Caco-2 (cell line): ENCODE measurements at regions not wholly inside any gene's neighbourhood (a gene's known extent, or its start where the extent isn't known, plus 50 kb on each side); places are given as distances from the start of the nearest gene placed in this dataset.

Experiments used
- BruUV-seq: library from RNA; stranded (reverse); fragments of 400-500 nt; replicated peaks from 2 replicates; lab custom pipeline; 2021; lab: Mats Ljungman, UMichigan
- CTCF ChIA-PET: fragments of 300-600 bp; sonication (Branson Sonifier 250); formaldehyde crosslinking; loops from one replicate; lab custom pipeline; 2022; ENCODE audit warnings: antibody characterized with exemption; lab: Charles Lee
- POLR2A ChIA-PET: fragments of 300-600 bp; sonication (Branson Sonifier 250); formaldehyde crosslinking; loops from one replicate; lab custom pipeline; 2022; ENCODE audit warnings: antibody characterized with exemption; lab: Charles Lee
- DNase-seq, 2 experiments: peaks; one replicate each; pipeline versions ENCODE4 v3.0.0 to v3.0.0-alpha.2; 2020 to 2022
- H3K27me3 ChIP-seq: replicated peaks from 2 replicates; pipeline ENCODE4 v1.6.0; 2011; ENCODE audit warnings: low read length; ENCODE audit not compliant: control insufficient read depth, insufficient read depth
- H3K36me3 ChIP-seq: 2 replicates; pipeline ENCODE4 v1.5.1; 2011; ENCODE audit warnings: low read length; ENCODE audit not compliant: control insufficient read depth, insufficient read depth
- H3K4me1 ChIP-seq: fragments of 250-450 bp; sonication (Bioruptor Pico); 2 replicates; pipeline ENCODE4 v1.5.1; 2020; ENCODE audit warnings: mild to moderate bottlenecking
- H3K4me3 ChIP-seq: 2 replicates; pipeline ENCODE4 v1.5.1; 2011; ENCODE audit warnings: low read depth, mild to moderate bottlenecking, control low read depth, low read length
- H3K9me3 ChIP-seq: fragments of 250-450 bp; sonication (Bioruptor Pico); 2 replicates; pipeline ENCODE4 v1.5.1; 2020; ENCODE audit warnings: mild to moderate bottlenecking, moderate library complexity
- H3K27ac Mint-ChIP-seq: one replicate; pipeline ENCODE4 v1.8.0; 2022; ENCODE audit warnings: mixed read lengths; ENCODE audit not compliant: unreplicated experiment
- H3K27me3 Mint-ChIP-seq: one replicate; pipeline ENCODE4 v1.8.0; 2022; ENCODE audit warnings: mixed read lengths; ENCODE audit not compliant: insufficient read depth, unreplicated experiment
- H3K36me3 Mint-ChIP-seq: one replicate; pipeline ENCODE4 v1.8.0; 2022; ENCODE audit warnings: mild to moderate bottlenecking, mixed read lengths; ENCODE audit not compliant: insufficient read depth, unreplicated experiment
- H3K4me1 Mint-ChIP-seq: one replicate; pipeline ENCODE4 v1.8.0; 2022; ENCODE audit warnings: low read depth, mixed read lengths; ENCODE audit not compliant: unreplicated experiment
- H3K4me3 Mint-ChIP-seq: one replicate; pipeline ENCODE4 v1.8.0; 2022; ENCODE audit warnings: mild to moderate bottlenecking, moderate library complexity, mixed read lengths; ENCODE audit not compliant: unreplicated experiment
- H3K9me3 Mint-ChIP-seq: one replicate; pipeline ENCODE4 v1.8.0; 2022; ENCODE audit warnings: mixed read lengths; ENCODE audit not compliant: unreplicated experiment
- intact Hi-C: fragments of 100-400 bp; cut with micrococcal nuclease; formaldehyde crosslinking; loops from one replicate; pipeline ENCODE4 v1.10.0; 2022; ENCODE audit not compliant: unreplicated experiment
- TF ChIP-seq, protein P1 (sequence below), 2 experiments: fragments of 200-600 bp in 1 of 2; IDR thresholded peaks; 1 replicate in 1 of 2; 2 replicates in 1 of 2; pipeline versions ENCODE4 v1.5.1 to v1.8.0; 2011 to 2022; ENCODE audit warnings: antibody characterized with exemption in 1 of 2, control low read depth in 1 of 2, inconsistent platforms in 1 of 2, low read depth in 1 of 2, low read length in 1 of 2, mild to moderate bottlenecking in 1 of 2, moderate library complexity in 1 of 2; ENCODE audit not compliant: insufficient read depth in 1 of 2, severe bottlenecking in 1 of 2, unreplicated experiment in 1 of 2

DNA sequence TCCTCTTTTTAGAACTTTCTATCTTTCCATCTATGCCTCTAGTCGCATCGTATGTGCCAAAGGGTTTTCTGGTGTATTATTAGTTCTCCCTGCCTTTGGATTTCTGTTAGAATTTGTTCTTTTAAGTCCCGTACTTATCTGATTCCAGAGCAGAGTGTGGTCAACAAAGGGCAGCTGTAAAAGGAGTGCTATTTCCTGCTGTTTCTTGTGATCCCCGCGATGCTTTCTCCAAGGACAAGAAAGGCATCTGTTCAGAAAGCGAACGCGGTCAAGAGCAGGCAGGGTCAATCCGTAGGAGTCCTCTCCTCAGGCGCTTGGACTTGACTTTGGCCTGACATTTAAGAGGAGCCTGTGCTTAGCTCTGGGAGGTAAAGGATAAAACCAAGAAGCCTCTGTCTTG is 1152.1 kb upstream of the AUTS2 start:
- Mint-ChIP-seq H3K27me3 (no peaks in the 10 kb centered on the region), H3K4me3 (no peak overlapping the region), H3K9me3 (peaks cover 50% of the 10 kb centered on the region), H3K27ac (no peak overlapping the region), H3K4me1 (no peaks in the 10 kb centered on the region), H3K36me3 (no peaks in the 10 kb centered on the region)
- Histone ChIP-seq H3K27me3 (no peaks in the 10 kb centered on the region), H3K4me1 (no peaks in the 10 kb centered on the region), H3K36me3 (no peaks in the 10 kb centered on the region), H3K9me3 (peaks cover 12% of the 10 kb centered on the region; the same call in 1 of the 2 replicates), H3K4me3 (no peak overlapping the region)
- no TSS peak for BruUV-seq
- TF ChIP-seq, protein P1, sequence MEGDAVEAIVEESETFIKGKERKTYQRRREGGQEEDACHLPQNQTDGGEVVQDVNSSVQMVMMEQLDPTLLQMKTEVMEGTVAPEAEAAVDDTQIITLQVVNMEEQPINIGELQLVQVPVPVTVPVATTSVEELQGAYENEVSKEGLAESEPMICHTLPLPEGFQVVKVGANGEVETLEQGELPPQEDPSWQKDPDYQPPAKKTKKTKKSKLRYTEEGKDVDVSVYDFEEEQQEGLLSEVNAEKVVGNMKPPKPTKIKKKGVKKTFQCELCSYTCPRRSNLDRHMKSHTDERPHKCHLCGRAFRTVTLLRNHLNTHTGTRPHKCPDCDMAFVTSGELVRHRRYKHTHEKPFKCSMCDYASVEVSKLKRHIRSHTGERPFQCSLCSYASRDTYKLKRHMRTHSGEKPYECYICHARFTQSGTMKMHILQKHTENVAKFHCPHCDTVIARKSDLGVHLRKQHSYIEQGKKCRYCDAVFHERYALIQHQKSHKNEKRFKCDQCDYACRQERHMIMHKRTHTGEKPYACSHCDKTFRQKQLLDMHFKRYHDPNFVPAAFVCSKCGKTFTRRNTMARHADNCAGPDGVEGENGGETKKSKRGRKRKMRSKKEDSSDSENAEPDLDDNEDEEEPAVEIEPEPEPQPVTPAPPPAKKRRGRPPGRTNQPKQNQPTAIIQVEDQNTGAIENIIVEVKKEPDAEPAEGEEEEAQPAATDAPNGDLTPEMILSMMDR (IDR thresholded peaks at IDR 0.05; ENCODE audit: insufficient read depth in 1 of 2, low read depth in 1 of 2, low read length in 1 of 2, severe bottlenecking in 1 of 2, unreplicated experiment in 1 of 2) = no peak
- POLR2A ChIA-PET = no interaction called here
- CTCF ChIA-PET = no interaction called here
- intact Hi-C loops = no loop called here
- no peak for DNase-seq

DNA sequence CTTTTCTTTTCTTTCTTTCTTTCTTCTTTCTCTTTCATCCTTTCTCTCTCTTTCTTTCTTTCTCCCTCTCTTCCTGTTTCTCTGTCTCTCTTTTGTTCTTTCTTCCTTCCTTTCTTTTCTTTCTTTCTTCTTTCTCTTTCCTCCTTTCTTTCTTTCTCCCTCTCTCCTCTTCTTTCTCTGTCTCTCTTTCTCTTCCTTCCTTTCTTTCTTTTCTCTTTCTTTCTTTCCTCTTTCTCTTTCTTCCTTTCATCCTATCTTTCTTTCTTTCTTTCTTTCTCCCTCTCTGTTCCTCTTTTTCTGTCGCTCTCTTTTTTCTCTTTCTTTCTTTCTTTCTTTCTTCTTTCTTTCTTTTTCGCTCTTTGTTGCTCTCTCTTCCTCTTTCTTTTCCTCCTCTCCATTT is 1149.2 kb upstream of the AUTS2 start:
- peaks cover 34% of the 10 kb centered on the region for H3K9me3 Mint-ChIP-seq
- H3K4me3 Mint-ChIP-seq = no peak overlapping the region
- Histone ChIP-seq H3K36me3 (no peaks in the 10 kb centered on the region), H3K4me3 (no peak overlapping the region), H3K9me3 (peaks cover 10% of the 10 kb centered on the region; the same call in 1 of the 2 replicates), H3K4me1 (no peaks in the 10 kb centered on the region), H3K27me3 (no peaks in the 10 kb centered on the region)
- H3K36me3 Mint-ChIP-seq = no peaks in the 10 kb centered on the region
- CTCF ChIA-PET = no interaction called here
- DNase-seq = no peak
- no peaks in the 10 kb centered on the region for H3K27me3 Mint-ChIP-seq
- no TSS peak for BruUV-seq
- TF ChIP-seq, protein P1 (IDR thresholded peaks at IDR 0.05; ENCODE audit: insufficient read depth in 1 of 2, low read depth in 1 of 2, low read length in 1 of 2, severe bottlenecking in 1 of 2, unreplicated experiment in 1 of 2) = no peak
- POLR2A ChIA-PET = no interaction called here
- no peaks in the 10 kb centered on the region for H3K4me1 Mint-ChIP-seq
- intact Hi-C loops = no loop called here
- H3K27ac Mint-ChIP-seq = no peak overlapping the region

DNA sequence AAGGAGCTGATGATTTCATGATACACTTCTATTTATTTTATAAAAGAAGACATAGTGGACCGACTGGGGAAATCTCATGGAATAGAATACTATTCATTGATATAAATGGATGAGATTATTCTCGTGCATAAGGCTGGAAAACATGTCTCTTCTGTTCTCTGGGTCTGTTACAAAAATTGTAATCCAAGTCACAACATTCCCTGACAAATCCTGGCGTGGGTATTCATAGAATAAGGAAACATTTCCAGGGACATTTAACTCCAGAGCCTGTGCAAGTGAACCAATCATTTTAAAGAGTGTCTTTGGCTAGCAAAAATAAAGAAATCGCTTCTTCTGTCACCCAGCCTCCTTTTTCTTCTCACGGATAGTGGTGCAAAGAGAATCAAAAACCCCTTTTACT is 1148.5 kb upstream of the AUTS2 start:
- no peaks in the 10 kb centered on the region for H3K36me3 Mint-ChIP-seq
- TF ChIP-seq, protein P1 (IDR thresholded peaks at IDR 0.05; ENCODE audit: insufficient read depth in 1 of 2, low read depth in 1 of 2, low read length in 1 of 2, severe bottlenecking in 1 of 2, unreplicated experiment in 1 of 2) = no peak
- no peak overlapping the region for H3K27ac Mint-ChIP-seq
- Histone ChIP-seq H3K4me1 (no peaks in the 10 kb centered on the region), H3K9me3 (peaks cover 5% of the 10 kb centered on the region; the same call in 1 of the 2 replicates), H3K27me3 (no peaks in the 10 kb centered on the region), H3K36me3 (no peaks in the 10 kb centered on the region), H3K4me3 (no peak overlapping the region)
- ChIA-PET POLR2A (no interaction called here), CTCF (no interaction called here)
- H3K27me3 Mint-ChIP-seq = no peaks in the 10 kb centered on the region
- H3K9me3 Mint-ChIP-seq = peaks cover 27% of the 10 kb centered on the region
- no peak for DNase-seq
- no peak overlapping the region for H3K4me3 Mint-ChIP-seq
- no peaks in the 10 kb centered on the region for H3K4me1 Mint-ChIP-seq
- no TSS peak for BruUV-seq
- intact Hi-C loops = no loop called here
